Stimulated activated CD4-positive, alpha-beta T cell treated with anti-CD3 and anti-CD28 coated beads, TNF-alpha, amount 100 ng/mL, for 48 hours (primary cell): ENCODE measurements at regions not wholly inside any gene's neighbourhood (a gene's known extent, or its start where the extent isn't known, plus 50 kb on each side); places are given as distances from the start of the nearest gene placed in this dataset.
A peak's percentile ranks its signal among the peaks of the same experiment; 100 is the strongest.

Experiments used
- DNase-seq, 3 donors: peaks; one replicate each; pipeline ENCODE4 v3.0.0-alpha.2; 2020; ENCODE audit warnings: low read depth in 3 of 3

- no peak for DNase-seq
These were observed 81.4 kb upstream of the PRDX6 start for GRCh38 chr1:173395762-173396161.

- no peak for DNase-seq
These were observed 76.6 kb upstream of the PRDX6 start for GRCh38 chr1:173400387-173400995.

DNA sequence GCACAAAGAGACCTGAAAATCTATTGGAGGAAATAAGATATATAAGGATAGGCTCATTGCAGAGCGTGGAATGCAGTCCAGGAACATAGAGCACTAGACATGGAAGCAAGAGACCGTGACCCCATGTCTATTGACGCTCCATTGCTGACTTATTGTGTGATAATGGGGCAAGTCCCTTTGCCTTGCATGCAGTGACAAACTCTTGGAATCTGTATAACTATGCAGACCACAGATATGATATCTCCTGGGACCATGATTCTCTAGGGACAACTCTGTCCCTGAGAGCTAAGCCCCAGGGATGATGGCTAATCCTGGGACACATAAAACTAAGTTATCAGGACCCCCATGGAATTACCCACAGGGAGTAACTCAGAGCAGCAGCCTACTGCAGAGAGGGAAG lies 73.1 kb upstream of the PRDX6 start:
- DNase-seq, result no peak

- no peak for DNase-seq
These were observed 71.9 kb upstream of the PRDX6 start for GRCh38 chr1:173405281-173405680.

- no peak for DNase-seq
These were observed 71.3 kb upstream of the PRDX6 start for GRCh38 chr1:173405834-173406233.

GRCh38 chr1:173406783-173407230 lies 70.3 kb upstream of the PRDX6 start:
- DNase-seq, result no peak

GRCh38 chr1:173407846-173408245 lies 69.3 kb upstream of the PRDX6 start:
- DNase-seq, result no peak

DNA sequence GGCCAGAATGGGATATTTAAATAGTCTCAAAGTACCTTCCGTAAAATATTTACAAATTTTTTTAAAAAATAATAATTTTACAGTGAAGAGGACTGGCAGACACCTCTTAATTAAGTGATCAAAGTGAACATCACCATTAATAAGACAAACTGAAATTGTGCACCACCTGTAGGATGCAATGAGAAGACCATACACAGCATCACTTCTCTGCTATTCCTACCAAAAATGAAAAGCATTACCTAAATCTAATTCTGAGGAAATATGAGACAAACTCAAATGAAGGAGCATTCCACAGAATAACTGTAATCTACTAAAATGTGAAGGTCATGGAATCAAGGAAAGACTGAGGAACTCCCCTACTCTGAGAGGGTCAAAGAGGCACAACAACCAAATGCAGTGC lies 68.2 kb upstream of the PRDX6 start:
- no peak for DNase-seq

- no peak for DNase-seq
These were observed 67.5 kb upstream of the PRDX6 start for GRCh38 chr1:173409613-173410012.

DNA sequence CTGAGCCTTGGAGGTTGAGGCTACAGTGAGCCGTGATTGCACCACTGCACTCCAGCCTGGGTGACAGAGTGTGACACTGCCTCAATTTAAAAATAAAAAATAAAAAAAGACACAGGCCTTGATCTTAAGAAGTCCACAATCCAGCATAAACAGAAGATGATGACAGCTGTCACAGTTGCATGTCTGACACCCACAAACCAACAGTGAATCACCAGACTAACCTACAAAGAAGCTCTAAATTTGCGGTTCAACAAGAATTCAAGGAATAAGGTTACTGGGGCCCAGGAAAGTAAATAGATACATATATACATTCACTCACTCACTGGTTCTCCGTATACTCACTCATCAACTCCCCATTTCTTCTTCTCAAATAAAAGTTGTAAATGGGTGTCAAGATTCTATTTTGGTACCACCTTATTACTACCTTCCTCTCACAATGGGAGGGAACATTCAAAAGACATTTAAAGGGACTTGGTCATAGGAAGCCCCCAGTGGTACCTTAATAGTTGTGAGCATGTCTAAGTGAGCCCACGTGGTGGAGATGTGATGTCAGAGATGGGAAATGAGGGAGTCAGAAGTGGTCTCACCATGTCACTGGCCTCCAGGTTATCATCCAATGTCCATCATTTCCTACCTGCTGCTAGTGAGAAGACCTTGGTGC lies 66.9 kb upstream of the PRDX6 start:
- DNase-seq, result no peak

- no peak for DNase-seq
These were observed 66.3 kb upstream of the PRDX6 start for GRCh38 chr1:173410794-173411236.

- DNase-seq, result no peak
These were observed 65.0 kb upstream of the PRDX6 start for GRCh38 chr1:173411835-173412742.

DNA sequence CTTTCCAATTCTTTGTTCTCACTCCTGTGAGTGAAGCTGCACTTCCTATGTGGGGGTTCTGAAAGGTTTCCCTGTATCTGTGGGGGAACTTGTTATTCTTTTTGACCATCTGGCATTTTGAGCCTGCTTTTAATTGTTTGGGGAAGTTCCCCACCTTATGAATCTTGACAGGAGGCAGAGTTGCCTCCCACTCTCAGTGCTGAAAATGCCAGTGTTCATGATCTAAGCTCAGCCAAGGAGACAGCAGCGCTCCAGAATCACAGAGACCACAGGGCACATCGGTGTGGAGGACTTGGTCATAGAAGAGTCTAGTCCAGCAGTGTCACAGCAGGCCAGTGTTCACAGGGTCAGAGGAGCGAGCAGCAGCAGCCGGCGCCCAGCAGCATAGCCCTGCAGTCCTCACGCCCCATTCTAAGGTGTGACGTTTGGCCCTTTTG lies 63.8 kb upstream of the PRDX6 start:
- DNase-seq, result no peak

DNA sequence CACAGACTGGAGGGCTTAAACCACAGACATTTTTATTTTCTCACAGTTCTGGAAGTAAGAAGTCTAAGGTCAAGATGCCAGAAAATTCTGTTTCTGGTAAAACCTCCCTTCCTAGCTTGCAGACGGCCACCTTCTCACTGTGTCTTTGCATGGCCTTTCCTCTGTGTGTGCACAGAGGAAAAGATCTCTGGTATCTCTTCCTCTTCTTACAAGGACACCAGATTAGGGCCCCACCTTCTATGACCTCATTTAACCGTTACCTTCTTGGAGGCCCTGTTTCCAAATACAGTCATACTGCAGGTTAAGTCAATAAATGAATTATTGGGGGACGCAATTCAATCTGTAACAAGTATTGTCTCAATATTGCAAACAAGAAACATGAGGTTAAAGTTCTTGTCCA lies 63.0 kb upstream of the PRDX6 start:
- DNase-seq, result no peak

DNA sequence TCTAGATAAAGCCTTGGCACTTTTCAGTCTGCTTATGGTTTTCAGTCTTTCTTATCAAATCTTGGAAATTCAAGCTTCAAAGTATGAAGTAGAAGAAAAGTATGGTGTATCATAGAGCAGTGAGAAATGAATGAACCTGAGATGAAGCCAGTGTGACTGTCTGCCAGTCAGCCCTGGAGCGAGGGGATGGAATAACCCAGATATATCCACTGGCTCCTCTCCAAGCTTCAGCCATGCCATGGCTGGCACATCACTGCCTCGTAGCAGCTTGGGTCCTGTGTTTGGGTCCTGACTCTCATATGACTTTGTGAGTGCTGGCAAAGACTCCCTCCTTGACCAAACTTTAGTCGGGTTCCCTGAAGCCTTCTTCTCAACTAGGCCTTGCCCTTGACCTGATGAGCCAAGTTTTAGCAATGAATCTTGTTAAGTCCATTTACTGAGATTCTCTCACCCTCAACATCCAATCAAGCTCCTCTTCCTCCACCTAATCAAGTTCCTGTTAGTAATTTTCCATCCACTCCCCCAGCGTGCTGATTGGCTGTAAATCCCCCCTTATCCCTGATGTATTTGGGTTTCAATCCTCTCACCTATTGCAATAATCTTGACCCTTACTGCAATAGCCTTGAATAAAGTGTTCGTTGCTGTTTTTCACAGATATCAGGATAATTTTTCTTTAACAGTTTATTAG lies 62.5 kb upstream of the PRDX6 start:
- no peak for DNase-seq

DNA sequence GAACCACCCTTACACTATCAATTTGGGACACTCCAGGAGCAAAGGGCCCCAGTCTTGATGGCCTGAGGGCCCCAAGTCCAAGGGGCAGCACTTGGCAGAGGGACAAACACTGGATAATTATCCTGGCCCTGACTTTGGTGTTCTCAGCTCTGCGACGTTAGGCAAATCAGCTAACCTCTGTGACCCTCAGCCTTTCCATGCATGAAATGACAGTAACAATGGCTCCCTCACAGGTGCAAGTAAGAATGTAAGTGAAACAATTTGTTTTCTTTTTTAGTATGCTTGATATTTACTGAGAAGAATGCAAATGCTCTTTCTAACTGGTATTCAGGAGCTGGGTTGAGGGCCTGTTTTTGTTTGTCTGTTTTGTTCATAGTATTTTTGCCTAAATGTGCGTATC lies 61.6 kb upstream of the PRDX6 start:
- no peak for DNase-seq

DNA sequence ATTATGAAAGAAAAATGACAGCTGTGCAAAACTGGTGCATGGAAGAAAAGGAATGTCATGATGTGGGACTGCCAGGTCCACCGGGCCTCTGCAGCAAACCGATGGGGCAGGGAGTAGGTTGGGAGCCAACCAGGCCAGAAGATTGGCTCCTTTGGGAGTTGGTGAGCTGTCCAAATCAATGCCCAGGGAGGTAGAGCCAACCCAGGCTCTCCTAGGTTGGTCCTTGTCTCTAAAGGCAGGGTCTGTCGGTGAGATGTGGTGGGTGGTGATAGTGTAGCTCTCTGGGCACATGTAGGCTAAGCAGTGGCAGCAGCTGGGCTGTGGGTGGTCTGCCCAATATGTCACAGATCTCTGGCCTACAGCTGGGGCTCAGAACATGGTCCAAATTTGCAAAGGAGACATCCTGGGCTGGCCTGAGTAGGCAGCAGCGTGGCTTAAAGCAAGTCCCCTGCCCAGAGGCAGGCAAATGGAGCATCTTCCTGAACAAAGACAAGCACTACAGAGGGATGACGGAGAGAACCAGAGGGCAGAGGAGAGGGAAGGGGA lies 61.2 kb upstream of the PRDX6 start:
- DNase-seq, result no peak

GRCh38 chr1:173417563-173417962 lies 59.6 kb upstream of the PRDX6 start:
- DNase-seq, result no peak

DNA sequence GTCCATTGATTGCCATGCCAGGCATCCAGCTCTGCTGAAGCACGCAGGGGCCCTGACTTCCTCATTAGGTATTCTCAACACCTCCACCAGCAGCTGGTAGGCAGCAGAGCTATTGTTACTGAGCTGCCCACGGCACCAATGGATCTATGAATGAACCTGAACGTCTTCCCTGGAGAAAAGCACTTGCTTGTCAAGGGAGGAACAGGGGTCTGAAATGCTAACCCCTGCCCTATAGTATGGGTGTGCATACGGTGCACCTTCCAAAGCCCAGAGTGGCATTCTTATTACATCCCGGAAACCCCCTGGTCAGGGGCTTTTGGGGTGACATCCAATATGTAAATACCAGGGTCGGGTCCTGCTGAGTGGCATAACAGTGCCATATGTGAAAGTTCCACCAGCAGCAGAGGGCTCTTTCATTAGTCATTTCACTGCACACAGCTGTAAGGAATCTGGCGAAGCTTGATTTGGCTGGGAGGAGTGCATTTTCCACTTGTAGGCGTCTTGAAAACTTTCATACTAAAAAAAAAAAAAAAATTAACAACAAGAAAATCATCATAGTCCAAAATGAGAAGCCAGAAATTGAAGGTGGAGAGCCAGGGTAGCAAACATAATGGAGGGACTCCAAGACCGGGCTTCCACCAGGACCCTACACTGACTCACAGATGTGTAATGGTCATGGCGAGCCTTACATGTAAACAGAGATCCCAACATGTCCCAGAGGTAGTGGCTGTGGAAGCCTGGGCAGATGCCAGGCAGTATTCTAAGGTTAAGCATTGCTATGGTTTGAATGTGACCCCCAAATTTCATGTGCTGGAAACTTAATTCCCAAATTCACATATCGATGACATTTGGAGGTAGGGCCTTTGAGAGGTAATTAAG lies 58.8 kb upstream of the PRDX6 start:
- DNase-seq, result no peak

DNA sequence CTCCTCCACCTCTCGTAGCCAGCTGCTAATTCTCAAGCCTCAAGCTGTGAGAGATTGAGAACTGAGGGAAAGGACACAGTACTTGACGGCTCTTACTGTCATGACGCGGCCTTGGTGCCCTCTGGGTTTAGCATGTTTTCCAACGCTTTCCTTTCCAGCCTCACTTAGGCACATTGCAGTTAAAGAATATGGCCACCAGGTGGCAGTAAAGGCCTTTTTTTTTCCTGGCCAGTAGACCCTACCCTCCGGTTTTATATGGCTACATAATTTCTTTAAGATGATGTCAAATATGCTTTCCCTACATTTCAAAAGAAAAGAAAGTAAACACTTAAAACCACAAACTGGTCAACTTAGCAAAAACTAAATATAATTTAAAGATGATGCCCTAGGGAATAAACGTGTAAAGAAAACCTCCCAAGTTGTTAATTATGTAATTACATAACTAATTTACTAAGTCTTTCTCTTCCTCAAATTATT lies 56.8 kb upstream of the PRDX6 start:
- peak; percentile 22 to 46 (median 42) for DNase-seq

- no peak for DNase-seq
These were observed 55.8 kb upstream of the PRDX6 start for GRCh38 chr1:173421286-173421685.
